Astrocyte (in vitro differentiated cells and primary cell): ENCODE measurements at regions not wholly inside any gene's neighbourhood (a gene's known extent, or its start where the extent isn't known, plus 50 kb on each side); places are given as distances from the start of the nearest gene placed in this dataset.

ENCODE experiments used
- CTCF ChIP-seq: IDR thresholded peaks from 2 replicates; pipeline ENCODE4 v1.5.1; 2011; ENCODE audit warnings: low read depth, mild to moderate bottlenecking, inconsistent platforms, low read length, moderate library complexity; ENCODE audit not compliant: insufficient read depth
- EZH2 ChIP-seq: IDR thresholded peaks from 2 replicates; pipeline ENCODE4 v1.6.1; 2012; ENCODE audit warnings: mild to moderate bottlenecking, low read length, inconsistent platforms; ENCODE audit not compliant: insufficient read depth

GRCh38 chrX:7266288-7266687, 118.3 kb upstream of the PUDP start:
- no peak for TF ChIP-seq CTCF
- TF ChIP-seq EZH2, result no peak
